CD8-positive, alpha-beta memory T cell (primary cell): ENCODE measurements at regions not wholly inside any gene's neighbourhood (a gene's known extent, or its start where the extent isn't known, plus 50 kb on each side); places are given as distances from the start of the nearest gene placed in this dataset.
A peak's percentile ranks its signal among the peaks of the same experiment; 100 is the strongest.
"Not testable (repeated sequence)": the region's sequence is repeated elsewhere in the genome, so short reads cannot be mapped to it uniquely, and the experiment has no call there.

ENCODE experiments used
- CTCF ChIA-PET: fragments of 350-600 bp; sonication (Branson Sonifier 250); formaldehyde crosslinking; loops from one replicate; lab custom pipeline; 2021; ENCODE audit warnings: antibody characterized with exemption; lab: Charles Lee
- POLR2A ChIA-PET: fragments of 350-600 bp; sonication (Branson Sonifier 250); formaldehyde crosslinking; loops from one replicate; lab custom pipeline; 2021; ENCODE audit warnings: antibody characterized with exemption; lab: Charles Lee
- DNase-seq, 5 donors: peaks; one replicate each; pipeline versions ENCODE4 v3.0.0 to v3.0.0-alpha.2; 2020 to 2022; ENCODE audit warnings: mixed read lengths in 1 of 5
- H3K27ac ChIP-seq: one replicate; pipeline ENCODE4 v1.7.0; 2013; ENCODE audit warnings: low read depth, mild to moderate bottlenecking, low read length, moderate library complexity
- H3K27me3 ChIP-seq: 2 replicates; pipeline ENCODE4 v1.7.0; 2013; ENCODE audit warnings: low read length, mild to moderate bottlenecking; ENCODE audit not compliant: insufficient read depth, poor library complexity, severe bottlenecking
- H3K36me3 ChIP-seq: 2 replicates; pipeline ENCODE4 v1.7.0; 2013; ENCODE audit warnings: mild to moderate bottlenecking, low read length, moderate library complexity; ENCODE audit not compliant: insufficient read depth
- H3K4me1 ChIP-seq: 2 replicates; pipeline ENCODE4 v1.7.0; 2013; ENCODE audit warnings: mild to moderate bottlenecking, low read length, moderate library complexity; ENCODE audit not compliant: insufficient read depth
- H3K4me3 ChIP-seq: 2 replicates; pipeline ENCODE4 v1.7.0; 2013; ENCODE audit warnings: mild to moderate bottlenecking, low read length
- H3K9me3 ChIP-seq: 2 replicates; pipeline ENCODE4 v1.7.0; 2013; ENCODE audit warnings: mild to moderate bottlenecking, low read length
- H3K27ac Mint-ChIP-seq, 8 donors: one replicate each; pipeline ENCODE4 v1.8.0; 2020 to 2021; ENCODE audit warnings: mixed read lengths in 8 of 8, mild to moderate bottlenecking in 6 of 8, inconsistent platforms in 3 of 8, moderate library complexity in 3 of 8
- H3K27me3 Mint-ChIP-seq, 2 donors: one replicate each; pipeline ENCODE4 v1.8.0; 2020 to 2021; ENCODE audit warnings: mixed read lengths in 2 of 2, mild to moderate bottlenecking in 1 of 2, moderate library complexity in 1 of 2
- H3K36me3 Mint-ChIP-seq, 3 donors: one replicate each; pipeline ENCODE4 v1.8.0; 2020 to 2021; ENCODE audit warnings: mixed read lengths in 3 of 3, inconsistent platforms in 1 of 3, mild to moderate bottlenecking in 1 of 3
- H3K4me1 Mint-ChIP-seq, 3 donors: one replicate each; pipeline ENCODE4 v1.8.0; 2020 to 2021; ENCODE audit warnings: mixed read lengths in 3 of 3, inconsistent platforms in 1 of 3, mild to moderate bottlenecking in 1 of 3
- H3K4me3 Mint-ChIP-seq, 7 donors: one replicate each; pipeline ENCODE4 v1.8.0; 2020 to 2021; ENCODE audit warnings: mixed read lengths in 7 of 7, mild to moderate bottlenecking in 6 of 7, moderate library complexity in 4 of 7, inconsistent platforms in 2 of 7
- H3K9me3 Mint-ChIP-seq, 5 donors: one replicate each; pipeline ENCODE4 v1.8.0; 2020 to 2022; ENCODE audit warnings: mixed read lengths in 5 of 5, mild to moderate bottlenecking in 3 of 5, moderate library complexity in 2 of 5, inconsistent platforms in 1 of 5

GRCh38 chr17:77804796-77805426 is 153.6 kb upstream of the TNRC6C start:
- Mint-ChIP-seq H3K9me3 (no peaks in the 10 kb centered on the region), H3K4me1 (peaks cover 0 to 2% (median 0%) of the 10 kb centered on the region in 3 donors), H3K27ac (no peak overlapping the region), H3K36me3 (no peaks in the 10 kb centered on the region), H3K27me3 (peaks cover 3 to 8% of the 10 kb centered on the region in 2 donors), H3K4me3 (no peak overlapping the region)
- no peaks in the 10 kb centered on the region for H3K9me3 ChIP-seq
- ChIA-PET CTCF (no interaction called here), POLR2A (no interaction called here)
- no peak for DNase-seq
- no peak overlapping the region for H3K4me3 ChIP-seq
- no peaks in the 10 kb centered on the region for H3K27me3 ChIP-seq
- no peaks in the 10 kb centered on the region for H3K36me3 ChIP-seq
- no peaks in the 10 kb centered on the region for H3K4me1 ChIP-seq
- H3K27ac ChIP-seq, result no peak overlapping the region

DNA sequence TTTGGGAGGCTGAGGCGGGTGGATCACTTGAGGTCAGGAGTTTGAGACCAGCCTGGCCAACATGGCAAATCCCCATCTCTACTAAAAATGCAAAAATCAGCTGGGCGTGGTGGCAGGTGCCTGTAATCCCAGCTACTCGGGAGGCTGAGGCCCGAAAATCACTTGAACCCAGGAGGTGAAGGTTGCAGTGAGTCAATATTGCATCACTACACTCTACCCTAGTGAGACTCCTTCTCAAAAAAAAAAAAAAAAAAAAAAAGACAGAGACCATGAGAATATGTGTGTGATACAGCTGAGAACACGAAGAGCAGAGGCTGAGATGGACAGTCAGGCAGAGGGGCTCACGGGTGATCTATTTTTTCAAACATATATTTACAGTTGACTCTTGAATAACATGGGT is 152.5 kb upstream of the TNRC6C start:
- H3K4me3 Mint-ChIP-seq, H3K9me3 ChIP-seq, H3K4me3 ChIP-seq, H3K27me3 ChIP-seq, H3K27me3 Mint-ChIP-seq, H3K27ac ChIP-seq, H3K36me3 Mint-ChIP-seq, H3K27ac Mint-ChIP-seq, H3K4me1 Mint-ChIP-seq, H3K36me3 ChIP-seq, H3K4me1 ChIP-seq, H3K9me3 Mint-ChIP-seq, DNase-seq: not testable (repeated sequence)
- ChIA-PET CTCF (interaction anchor here (0.6 kb wide), 1 partner anchor 424 kb away, joined by 3 read pairs; no protein-coding TSS in a partner anchor), POLR2A (interaction anchor here (0.7 kb wide), 1 partner anchor 536 kb away, joined by 5 read pairs; no protein-coding TSS in a partner anchor)

DNA sequence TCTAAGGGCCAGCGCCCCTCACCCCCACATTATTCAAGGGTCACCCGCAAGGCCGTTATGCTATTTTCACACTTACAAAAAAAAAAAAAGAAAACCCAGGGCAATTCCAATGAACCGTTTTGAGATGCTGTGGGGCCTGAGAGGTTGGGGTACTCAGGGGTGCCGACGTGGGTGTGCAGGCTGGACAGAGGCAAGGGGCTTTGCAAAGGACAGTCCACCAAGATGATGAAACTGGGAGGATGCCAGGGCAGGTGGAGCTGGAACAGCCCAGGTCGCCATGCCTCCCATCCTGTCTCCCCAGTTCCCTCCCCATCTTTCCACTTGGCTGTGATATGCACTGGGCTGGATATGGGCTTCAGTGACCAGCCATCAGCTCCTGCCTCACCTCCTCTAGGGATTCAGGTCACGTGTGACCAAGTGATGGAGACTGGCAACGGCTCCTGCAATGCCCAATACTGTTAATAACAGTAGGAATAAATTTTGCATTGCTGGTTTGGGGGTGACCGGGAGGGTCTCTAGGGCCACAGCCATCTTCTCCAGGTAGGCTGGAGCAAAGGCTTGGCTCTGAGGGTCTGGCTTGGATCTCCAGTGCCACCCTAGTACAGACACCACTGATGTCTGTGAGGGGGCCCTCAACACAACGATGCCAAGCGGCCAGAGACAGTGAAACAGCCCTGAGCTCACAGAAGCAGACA is 151.3 kb upstream of the TNRC6C start:
- ChIA-PET POLR2A (interaction anchor here (0.7 kb wide), 1 partner anchor 32 kb away, joined by 4 read pairs; no protein-coding TSS in a partner anchor), CTCF (no interaction called here)
- Mint-ChIP-seq H3K27ac (no peak overlapping the region), H3K4me3 (no peak overlapping the region), H3K36me3 (no peaks in the 10 kb centered on the region), H3K27me3 (peaks cover 0 to 4% of the 10 kb centered on the region in 2 donors), H3K9me3 (no peaks in the 10 kb centered on the region), H3K4me1 (peaks cover 0 to 2% (median 0%) of the 10 kb centered on the region in 3 donors)
- DNase-seq, result no peak
- Histone ChIP-seq H3K9me3 (no peaks in the 10 kb centered on the region), H3K4me3 (no peak overlapping the region), H3K27me3 (no peaks in the 10 kb centered on the region), H3K4me1 (no peaks in the 10 kb centered on the region), H3K27ac (no peak overlapping the region), H3K36me3 (no peaks in the 10 kb centered on the region)

- H3K9me3 ChIP-seq, result no peaks in the 10 kb centered on the region
- POLR2A ChIA-PET, result no interaction called here
- no peaks in the 10 kb centered on the region for H3K36me3 Mint-ChIP-seq
- no peaks in the 10 kb centered on the region for H3K4me1 ChIP-seq
- CTCF ChIA-PET, result no interaction called here
- H3K4me3 ChIP-seq, result no peak overlapping the region
- H3K27me3 ChIP-seq, result no peaks in the 10 kb centered on the region
- DNase-seq, result no peak
- no peaks in the 10 kb centered on the region for H3K27me3 Mint-ChIP-seq
- no peak overlapping the region for H3K27ac Mint-ChIP-seq
- no peak overlapping the region for H3K4me3 Mint-ChIP-seq
- H3K4me1 Mint-ChIP-seq, result peaks cover 0 to 2% (median 0%) of the 10 kb centered on the region in 3 donors
- H3K27ac ChIP-seq, result no peak overlapping the region
- H3K9me3 Mint-ChIP-seq, result no peaks in the 10 kb centered on the region
- no peaks in the 10 kb centered on the region for H3K36me3 ChIP-seq
Measured at GRCh38 chr17:77807746-77808441, 150.6 kb upstream of the TNRC6C start.

- Mint-ChIP-seq H3K36me3 (no peaks in the 10 kb centered on the region), H3K9me3 (no peaks in the 10 kb centered on the region), H3K4me3 (no peak overlapping the region), H3K27ac (peak overlapping the region in 2 of 8 donors; percentile 41 to 63), H3K4me1 (peaks cover 0 to 2% (median 0%) of the 10 kb centered on the region in 3 donors), H3K27me3 (peaks cover 0 to 2% of the 10 kb centered on the region in 2 donors)
- Histone ChIP-seq H3K27ac (no peak overlapping the region), H3K9me3 (no peaks in the 10 kb centered on the region), H3K4me1 (no peaks in the 10 kb centered on the region), H3K4me3 (no peak overlapping the region), H3K27me3 (no peaks in the 10 kb centered on the region), H3K36me3 (no peaks in the 10 kb centered on the region)
- ChIA-PET CTCF (no interaction called here), POLR2A (no interaction called here)
- no peak for DNase-seq
Measured at GRCh38 chr17:77808686-77809425, 149.6 kb upstream of the TNRC6C start.

GRCh38 chr17:77809814-77810213 is 148.7 kb upstream of the TNRC6C start:
- no peaks in the 10 kb centered on the region for H3K9me3 ChIP-seq
- ChIA-PET POLR2A (no interaction called here), CTCF (no interaction called here)
- no peaks in the 10 kb centered on the region for H3K4me1 ChIP-seq
- Mint-ChIP-seq H3K4me1 (no peaks in the 10 kb centered on the region), H3K27me3 (peaks cover 0 to 2% of the 10 kb centered on the region in 2 donors), H3K9me3 (no peaks in the 10 kb centered on the region), H3K4me3 (no peak overlapping the region), H3K36me3 (no peaks in the 10 kb centered on the region), H3K27ac (no peak overlapping the region)
- H3K4me3 ChIP-seq, result no peak overlapping the region
- no peaks in the 10 kb centered on the region for H3K27me3 ChIP-seq
- H3K27ac ChIP-seq, result no peak overlapping the region
- no peak for DNase-seq
- no peaks in the 10 kb centered on the region for H3K36me3 ChIP-seq

GRCh38 chr17:77810536-77810935 is 148.0 kb upstream of the TNRC6C start:
- Mint-ChIP-seq H3K9me3 (no peaks in the 10 kb centered on the region), H3K27ac (peak overlapping the region in 1 of 8 donors; percentile 62), H3K4me1 (no peaks in the 10 kb centered on the region), H3K27me3 (peaks cover 0 to 2% of the 10 kb centered on the region in 2 donors), H3K4me3 (no peak overlapping the region), H3K36me3 (no peaks in the 10 kb centered on the region)
- Histone ChIP-seq H3K27ac (no peak overlapping the region), H3K4me3 (no peak overlapping the region), H3K36me3 (no peaks in the 10 kb centered on the region), H3K9me3 (no peaks in the 10 kb centered on the region), H3K27me3 (no peaks in the 10 kb centered on the region), H3K4me1 (no peaks in the 10 kb centered on the region)
- DNase-seq, result no peak
- ChIA-PET CTCF (interaction anchor here (0.6 kb wide), 1 partner anchor 82 kb away, joined by 3 read pairs; no protein-coding TSS in a partner anchor), POLR2A (no interaction called here)
